Stimulated activated naive CD8-positive, alpha-beta T cell treated with anti-CD3 and anti-CD28 coated beads, Interleukin-15, Interleukin-2, amounts not matched to agents 100 ng/mL and 50 ng/mL, for 24 hours (primary cell): ENCODE measurements at regions not wholly inside any gene's neighbourhood (a gene's known extent, or its start where the extent isn't known, plus 50 kb on each side); places are given as distances from the start of the nearest gene placed in this dataset.
"Not testable (repeated sequence)": the region's sequence is repeated elsewhere in the genome, so short reads cannot be mapped to it uniquely, and the experiment has no call there.

Experiments
- H3K27ac Mint-ChIP-seq: one replicate; pipeline ENCODE4 v1.8.0; 2021; ENCODE audit warnings: mild to moderate bottlenecking, mixed read lengths
- H3K27me3 Mint-ChIP-seq: one replicate; pipeline ENCODE4 v1.8.0; 2021; ENCODE audit warnings: mixed read lengths
- H3K36me3 Mint-ChIP-seq: one replicate; pipeline ENCODE4 v1.8.0; 2021; ENCODE audit warnings: low read depth, mixed read lengths
- H3K4me1 Mint-ChIP-seq: one replicate; pipeline ENCODE4 v1.8.0; 2021; ENCODE audit warnings: low read depth, mixed read lengths
- H3K4me3 Mint-ChIP-seq: one replicate; pipeline ENCODE4 v1.8.0; 2021; ENCODE audit warnings: mild to moderate bottlenecking, mixed read lengths
- H3K9me3 Mint-ChIP-seq: one replicate; pipeline ENCODE4 v1.8.0; 2021; ENCODE audit warnings: mixed read lengths

GRCh38 chr7:68074242-68074641 lies 1077.6 kb downstream of the TYW1 start:
- Mint-ChIP-seq H3K27ac (no peak overlapping the region), H3K4me1 (no peaks in the 10 kb centered on the region), H3K27me3 (no peaks in the 10 kb centered on the region), H3K36me3 (no peaks in the 10 kb centered on the region), H3K4me3 (no peak overlapping the region), H3K9me3 (peaks cover 13% of the 10 kb centered on the region)

- Mint-ChIP-seq H3K27me3 (no peaks in the 10 kb centered on the region), H3K27ac (no peak overlapping the region), H3K36me3 (no peaks in the 10 kb centered on the region), H3K4me3 (no peak overlapping the region), H3K9me3 (peaks cover 13% of the 10 kb centered on the region), H3K4me1 (no peaks in the 10 kb centered on the region)
These were observed 1081.6 kb downstream of the TYW1 start for GRCh38 chr7:68078157-68078710.

- peaks cover 18% of the 10 kb centered on the region for H3K9me3 Mint-ChIP-seq
- H3K27me3 Mint-ChIP-seq, H3K27ac Mint-ChIP-seq, H3K4me1 Mint-ChIP-seq, H3K36me3 Mint-ChIP-seq, H3K4me3 Mint-ChIP-seq: not testable (repeated sequence)
These were observed 1085.7 kb downstream of the TYW1 start for GRCh38 chr7:68082066-68082960.

- peaks cover 18% of the 10 kb centered on the region for H3K9me3 Mint-ChIP-seq
- not testable (repeated sequence) for H3K4me1 Mint-ChIP-seq, H3K27me3 Mint-ChIP-seq
These were observed 1086.5 kb downstream of the TYW1 start for GRCh38 chr7:68082961-68083657.

GRCh38 chr7:68087401-68087800 lies 1090.8 kb downstream of the TYW1 start:
- H3K9me3 Mint-ChIP-seq: peaks cover 16% of the 10 kb centered on the region
- no peaks in the 10 kb centered on the region for H3K27me3 Mint-ChIP-seq
- no peaks in the 10 kb centered on the region for H3K4me1 Mint-ChIP-seq
- H3K27ac Mint-ChIP-seq: no peak overlapping the region
- no peaks in the 10 kb centered on the region for H3K36me3 Mint-ChIP-seq
- H3K4me3 Mint-ChIP-seq: no peak overlapping the region

More at GRCh38 chr7:68082961-68083657, 1086.5 kb downstream of the TYW1 start:
- H3K36me3 Mint-ChIP-seq, H3K27ac Mint-ChIP-seq, H3K4me3 Mint-ChIP-seq: not testable (repeated sequence)

- H3K9me3 Mint-ChIP-seq: peaks cover 22% of the 10 kb centered on the region
- no peak overlapping the region for H3K27ac Mint-ChIP-seq
- H3K4me3 Mint-ChIP-seq: no peak overlapping the region
These were observed 1092.2 kb downstream of the TYW1 start for GRCh38 chr7:68088879-68089278.

GRCh38 chr7:68090256-68090655 lies 1093.6 kb downstream of the TYW1 start:
- not testable (repeated sequence) for H3K27me3 Mint-ChIP-seq, H3K36me3 Mint-ChIP-seq, H3K27ac Mint-ChIP-seq, H3K4me1 Mint-ChIP-seq, H3K4me3 Mint-ChIP-seq
- H3K9me3 Mint-ChIP-seq: peaks cover 21% of the 10 kb centered on the region

More at GRCh38 chr7:68088879-68089278, 1092.2 kb downstream of the TYW1 start:
- Mint-ChIP-seq H3K4me1 (no peaks in the 10 kb centered on the region), H3K36me3 (no peaks in the 10 kb centered on the region), H3K27me3 (no peaks in the 10 kb centered on the region)

GRCh38 chr7:68103319-68103718 lies 1106.7 kb downstream of the TYW1 start:
- Mint-ChIP-seq H3K4me1 (no peaks in the 10 kb centered on the region), H3K9me3 (peaks cover 13% of the 10 kb centered on the region), H3K27ac (no peak overlapping the region), H3K36me3 (no peaks in the 10 kb centered on the region), H3K27me3 (no peaks in the 10 kb centered on the region), H3K4me3 (no peak overlapping the region)

- H3K27me3 Mint-ChIP-seq: no peaks in the 10 kb centered on the region
These were observed 1110.6 kb downstream of the TYW1 start for GRCh38 chr7:68107261-68107660.

GRCh38 chr7:68107968-68108367 lies 1111.3 kb downstream of the TYW1 start:
- Mint-ChIP-seq H3K27me3 (no peaks in the 10 kb centered on the region), H3K4me3 (no peak overlapping the region), H3K36me3 (no peaks in the 10 kb centered on the region), H3K4me1 (no peaks in the 10 kb centered on the region), H3K9me3 (peaks cover 3% of the 10 kb centered on the region), H3K27ac (no peak overlapping the region)

More at GRCh38 chr7:68107261-68107660, 1110.6 kb downstream of the TYW1 start:
- peaks cover 3% of the 10 kb centered on the region for H3K9me3 Mint-ChIP-seq
- no peak overlapping the region for H3K27ac Mint-ChIP-seq
- no peaks in the 10 kb centered on the region for H3K4me1 Mint-ChIP-seq
- no peaks in the 10 kb centered on the region for H3K36me3 Mint-ChIP-seq
- H3K4me3 Mint-ChIP-seq: no peak overlapping the region

GRCh38 chr7:68109299-68109698 lies 1112.7 kb downstream of the TYW1 start:
- Mint-ChIP-seq H3K4me3 (no peak overlapping the region), H3K27me3 (no peaks in the 10 kb centered on the region), H3K27ac (no peak overlapping the region), H3K36me3 (no peaks in the 10 kb centered on the region), H3K9me3 (peaks cover 3% of the 10 kb centered on the region), H3K4me1 (no peaks in the 10 kb centered on the region)

GRCh38 chr7:68119411-68119810 lies 1122.8 kb downstream of the TYW1 start:
- peaks cover 35% of the 10 kb centered on the region for H3K9me3 Mint-ChIP-seq
- no peaks in the 10 kb centered on the region for H3K27me3 Mint-ChIP-seq
- H3K36me3 Mint-ChIP-seq: no peaks in the 10 kb centered on the region
- no peaks in the 10 kb centered on the region for H3K4me1 Mint-ChIP-seq
- no peak overlapping the region for H3K4me3 Mint-ChIP-seq
- H3K27ac Mint-ChIP-seq: no peak overlapping the region

GRCh38 chr7:68121056-68121455 lies 1124.4 kb downstream of the TYW1 start:
- no peaks in the 10 kb centered on the region for H3K36me3 Mint-ChIP-seq

GRCh38 chr7:68121655-68122054 lies 1125.0 kb downstream of the TYW1 start:
- no peak overlapping the region for H3K4me3 Mint-ChIP-seq
- H3K9me3 Mint-ChIP-seq: peaks cover 29% of the 10 kb centered on the region
- no peaks in the 10 kb centered on the region for H3K27me3 Mint-ChIP-seq
- no peaks in the 10 kb centered on the region for H3K4me1 Mint-ChIP-seq
- no peak overlapping the region for H3K27ac Mint-ChIP-seq
- H3K36me3 Mint-ChIP-seq: no peaks in the 10 kb centered on the region

More at GRCh38 chr7:68121056-68121455, 1124.4 kb downstream of the TYW1 start:
- Mint-ChIP-seq H3K4me1 (no peaks in the 10 kb centered on the region), H3K27ac (no peak overlapping the region), H3K4me3 (no peak overlapping the region), H3K9me3 (peaks cover 35% of the 10 kb centered on the region), H3K27me3 (no peaks in the 10 kb centered on the region)

- Mint-ChIP-seq H3K9me3 (peaks cover 28% of the 10 kb centered on the region), H3K36me3 (no peaks in the 10 kb centered on the region), H3K27ac (no peak overlapping the region), H3K4me1 (no peaks in the 10 kb centered on the region), H3K27me3 (no peaks in the 10 kb centered on the region), H3K4me3 (no peak overlapping the region)
These were observed 1126.2 kb downstream of the TYW1 start for GRCh38 chr7:68122801-68123200.
